GM19395 (cell line): ENCODE measurements at regions not wholly inside any gene's neighbourhood (a gene's known extent, or its start where the extent isn't known, plus 50 kb on each side); places are given as distances from the start of the nearest gene placed in this dataset.

ENCODE experiments used
- ATAC-seq: cut with Tn5 transposase; IDR thresholded peaks from one replicate; pipeline ENCODE4 v1.9.1; 2021; ENCODE audit warnings: mild to moderate bottlenecking, moderate library complexity; ENCODE audit not compliant: unreplicated experiment

DNA sequence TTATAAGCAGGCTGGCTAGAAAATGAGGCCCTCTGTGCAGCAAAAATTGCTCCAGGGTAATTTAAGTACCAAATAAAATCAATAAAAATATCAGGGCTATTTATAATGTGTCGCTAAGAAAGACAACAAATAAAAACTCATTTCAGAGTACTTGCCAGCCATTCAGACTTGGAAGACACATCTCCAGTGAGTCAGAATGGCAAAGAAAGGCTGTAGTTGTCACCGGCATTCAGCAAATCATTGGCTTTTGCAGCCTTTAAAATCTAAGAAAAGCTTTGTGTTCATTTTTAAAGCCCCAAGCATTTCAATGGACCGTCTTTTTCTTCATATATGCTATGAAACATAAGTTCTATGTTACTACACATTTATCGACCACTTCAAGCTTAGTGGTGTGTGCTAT, 141.1 kb upstream of the HNMT start:
- no peak for ATAC-seq

DNA sequence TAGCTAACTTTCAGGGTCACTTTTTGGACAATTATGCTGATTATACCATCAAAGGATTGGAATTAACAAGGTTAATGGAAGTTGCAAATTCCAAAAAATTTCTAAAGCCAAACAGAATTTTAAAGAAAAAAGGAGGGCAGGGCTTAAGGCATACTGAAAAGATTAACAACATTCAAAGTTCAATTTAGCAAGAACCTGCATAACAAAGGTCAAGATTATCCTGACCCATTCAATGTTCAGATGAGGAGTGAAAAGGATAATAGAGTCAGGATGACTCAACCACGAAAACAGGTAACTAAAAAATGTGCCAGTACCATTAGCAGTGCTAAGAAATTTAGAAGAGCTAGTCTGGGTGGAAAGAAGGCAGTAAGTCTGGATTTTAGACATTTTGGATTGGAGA, 139.8 kb upstream of the HNMT start:
- ATAC-seq, result no peak

DNA sequence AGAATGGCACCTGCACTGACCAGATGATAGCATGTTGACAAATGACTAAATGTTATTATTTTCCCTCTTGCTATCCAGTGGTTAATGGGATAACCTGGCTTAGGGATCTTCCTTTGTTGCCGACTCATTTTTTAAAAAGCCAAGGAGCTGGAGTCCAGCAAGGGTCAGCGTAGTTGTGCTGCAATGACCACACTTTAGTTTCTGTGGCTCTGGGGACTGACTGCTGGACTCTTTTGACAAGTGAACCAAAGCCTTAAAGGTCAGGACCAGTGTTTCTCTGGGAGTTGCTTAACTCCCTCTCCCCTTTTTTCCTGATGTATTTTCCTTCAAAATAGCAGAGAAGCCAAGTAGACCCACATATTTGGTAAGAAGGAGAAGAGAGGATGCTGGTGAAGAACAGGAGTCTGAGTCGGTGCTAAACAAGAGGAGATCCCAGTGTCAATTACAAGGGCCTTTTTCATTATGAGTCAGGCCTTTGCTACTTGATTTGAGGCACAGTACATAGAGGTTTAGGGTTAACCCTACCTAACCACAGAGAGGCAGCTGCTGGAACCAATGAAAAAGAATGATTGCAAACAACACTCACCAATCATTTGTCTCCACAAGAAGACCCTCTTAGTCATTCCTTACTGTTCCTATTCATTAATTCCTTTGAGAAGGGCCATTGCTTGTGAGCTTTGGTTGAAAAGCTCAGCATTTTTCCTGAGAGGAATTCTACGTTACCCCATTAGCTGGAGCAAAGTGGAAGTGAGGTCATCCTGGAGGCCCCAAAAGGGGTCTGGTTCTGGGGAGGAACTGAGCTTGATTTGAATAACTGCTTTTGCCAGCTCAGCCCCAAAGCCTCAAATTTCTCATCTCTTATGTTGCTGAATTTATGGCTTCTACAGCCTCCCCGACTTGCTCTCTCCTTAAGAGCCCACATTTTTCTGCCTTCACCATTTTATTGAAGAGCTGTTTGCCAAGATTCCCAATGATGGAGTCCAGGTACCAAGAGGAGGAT, 137.6 kb upstream of the HNMT start:
- peak; percentile 99 for ATAC-seq

DNA sequence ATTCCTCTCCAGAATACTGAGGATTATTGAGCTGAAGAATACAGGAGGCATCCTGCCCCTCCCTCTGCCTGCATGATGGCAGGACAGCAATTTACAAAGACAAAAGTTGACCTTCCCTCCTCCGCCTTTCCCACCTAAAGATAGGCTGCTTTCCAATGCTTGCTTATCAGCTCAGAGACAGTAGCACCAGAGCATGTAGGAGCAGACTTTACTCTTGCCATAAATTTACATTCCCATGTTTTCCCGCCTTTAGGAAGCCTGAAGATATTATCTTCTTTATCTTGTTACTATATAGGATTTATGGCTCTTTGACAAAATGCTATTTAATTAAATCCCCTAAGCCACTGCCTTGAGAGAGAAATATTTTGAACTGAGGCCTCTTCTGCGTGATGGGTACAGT, 135.6 kb upstream of the HNMT start:
- ATAC-seq, result no peak

DNA sequence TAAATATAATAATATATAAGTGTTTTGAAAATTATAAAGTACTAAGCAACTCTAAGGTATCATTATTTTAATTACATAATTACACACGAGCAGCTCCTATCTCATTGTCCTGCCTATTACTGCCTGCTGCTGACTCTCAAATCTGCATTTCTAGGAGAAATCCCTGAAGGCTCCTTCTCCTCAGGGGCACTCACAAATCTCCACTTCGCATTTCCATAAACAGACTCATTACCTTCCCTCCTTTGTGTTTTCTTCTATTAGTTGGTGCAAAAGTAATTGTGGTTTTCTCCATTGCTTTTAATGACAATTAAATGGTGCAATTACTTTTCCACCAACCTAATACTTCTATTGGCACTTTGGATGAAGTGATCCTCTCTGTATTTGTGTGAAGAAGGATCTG, 135.0 kb upstream of the HNMT start:
- no peak for ATAC-seq

DNA sequence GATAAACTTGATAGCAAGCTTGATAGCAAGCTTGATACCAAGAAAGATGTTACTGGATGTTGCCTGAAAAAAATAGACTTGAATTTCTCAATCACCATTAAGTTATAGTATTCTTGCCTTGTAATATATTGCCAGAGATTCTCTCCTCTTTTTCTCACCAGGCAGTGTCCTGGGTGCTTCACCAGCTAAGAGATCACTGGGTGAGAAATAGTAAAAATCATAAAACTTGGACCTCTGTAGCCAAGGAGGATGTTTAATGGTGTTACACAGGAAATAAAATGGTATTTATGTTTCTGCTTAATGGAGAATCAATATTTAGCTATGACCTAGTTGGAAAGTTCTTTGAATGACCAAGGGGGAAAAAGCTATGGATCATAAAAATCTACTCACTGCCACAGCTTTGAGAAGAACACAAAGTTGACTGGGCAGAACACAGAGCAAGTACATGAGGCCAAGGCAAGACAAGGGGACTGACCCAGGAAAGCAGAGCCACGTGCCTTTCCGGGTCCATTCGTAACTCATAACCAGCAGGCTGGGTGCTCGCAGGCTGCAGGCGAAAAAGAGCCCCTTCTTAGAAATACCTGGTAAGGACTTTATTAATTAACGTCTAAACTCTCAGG, 129.4 kb upstream of the HNMT start:
- no peak for ATAC-seq

DNA sequence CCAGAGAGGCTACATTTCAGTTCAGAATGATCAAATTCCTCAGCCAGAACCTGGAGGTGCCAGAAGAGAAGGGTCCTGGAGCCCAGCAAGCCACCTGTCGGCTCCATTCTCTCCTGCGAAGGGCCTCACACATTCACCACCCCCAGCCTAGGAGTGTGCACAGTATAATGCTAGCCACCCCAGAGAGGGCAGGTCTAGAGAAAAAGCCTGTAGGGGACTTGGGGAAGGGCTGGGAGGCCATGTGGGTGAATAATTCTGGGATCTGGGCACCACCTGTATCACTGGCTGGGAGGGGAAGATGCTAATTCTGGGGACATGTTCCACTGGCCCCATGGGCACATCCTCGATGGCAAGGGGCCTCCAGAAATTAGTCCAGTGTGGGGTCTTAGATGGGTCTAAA, 127.6 kb upstream of the HNMT start:
- ATAC-seq, result no peak

DNA sequence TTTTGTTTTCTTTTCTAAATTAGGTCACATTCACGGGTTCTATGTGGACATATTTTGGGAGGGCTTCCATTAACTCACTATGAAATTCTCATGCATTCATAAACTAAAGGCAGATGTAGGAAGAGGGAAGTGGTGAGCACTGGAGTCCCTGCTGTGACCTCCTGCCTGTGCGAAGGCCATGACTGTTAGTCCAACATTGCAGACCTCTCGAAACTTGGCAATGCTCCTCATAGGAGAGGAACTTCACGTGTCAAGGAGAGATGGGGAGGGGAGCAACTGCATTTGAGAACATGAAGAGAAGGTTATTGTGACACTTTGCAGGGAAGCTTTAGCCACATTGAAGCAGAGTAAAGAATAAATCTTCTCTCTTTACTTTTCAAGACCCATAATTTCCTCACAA, 126.4 kb upstream of the HNMT start:
- no peak for ATAC-seq

DNA sequence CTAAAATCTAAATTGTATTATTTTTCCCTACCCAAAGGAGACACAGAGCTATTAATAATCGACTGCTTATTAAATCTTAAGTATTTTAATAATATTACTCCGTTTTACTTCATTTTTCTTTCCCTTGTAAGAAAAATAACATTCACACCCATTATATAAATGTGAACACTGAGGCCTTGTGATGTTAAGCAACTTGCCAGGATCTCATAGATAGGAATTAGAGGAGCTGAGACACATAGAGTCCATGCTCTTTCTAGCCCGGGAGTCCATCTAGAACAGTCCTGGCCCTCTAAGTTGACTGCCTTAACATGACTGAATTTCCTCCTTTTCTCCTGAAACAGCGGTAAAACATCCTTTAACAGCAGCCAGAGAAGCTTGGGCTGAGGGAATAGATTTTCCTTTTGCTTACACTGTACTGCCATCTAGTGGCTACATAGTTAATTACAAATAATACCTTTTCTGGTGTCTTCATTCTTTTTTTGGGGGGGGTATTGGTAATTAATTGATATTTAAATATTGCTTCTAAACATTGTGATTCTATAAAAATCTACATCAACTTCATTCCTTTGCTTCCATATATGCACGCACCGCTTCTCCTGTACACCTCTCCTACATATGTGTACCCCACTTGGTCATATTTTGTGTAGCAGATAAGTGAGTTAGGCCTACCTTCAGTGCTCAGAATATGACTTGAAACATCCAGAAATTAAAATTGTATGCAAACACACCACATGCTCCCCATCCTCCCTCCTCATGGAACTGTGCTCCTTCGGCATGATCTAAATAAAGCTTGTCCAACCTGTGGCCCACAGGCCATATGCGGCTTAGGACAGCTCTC, 125.8 kb upstream of the HNMT start:
- ATAC-seq, result peak; percentile 60

DNA sequence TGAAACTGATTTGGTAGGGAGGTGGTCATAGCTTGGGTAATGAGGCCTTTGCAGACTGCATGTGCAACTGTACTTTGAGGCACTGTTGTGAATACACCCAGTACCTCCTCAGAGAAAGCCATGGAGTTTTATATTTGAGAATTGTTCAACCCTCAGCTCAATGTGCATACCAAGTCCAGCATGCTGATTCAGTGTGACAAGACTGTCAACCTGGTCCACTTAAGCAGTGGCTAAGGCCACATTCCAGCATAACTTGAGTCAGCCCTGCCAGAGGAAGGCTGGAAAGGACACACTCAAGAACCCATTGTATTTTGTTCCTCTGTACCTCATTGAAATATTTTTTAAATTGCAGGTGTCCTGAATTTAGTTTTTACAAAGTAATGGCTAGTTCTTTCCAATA, 121.8 kb upstream of the HNMT start:
- no peak for ATAC-seq

DNA sequence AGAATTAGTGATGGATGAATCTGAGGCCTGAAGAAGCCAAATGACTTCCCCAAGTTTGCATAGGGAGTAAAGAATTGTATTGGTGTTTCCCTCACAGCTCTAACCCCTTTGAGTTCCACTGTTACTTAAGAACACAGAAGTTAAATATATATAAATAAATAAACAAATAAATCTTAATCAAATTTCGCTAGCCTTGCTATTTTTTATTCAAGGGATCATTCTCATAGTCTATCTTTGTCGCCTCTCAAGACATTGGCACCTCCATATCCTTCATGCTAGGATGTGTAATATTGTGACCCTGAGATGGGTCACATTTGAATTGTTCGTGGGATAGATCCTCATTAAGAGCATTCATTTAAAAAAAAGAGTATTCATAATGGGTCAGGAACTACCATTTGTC, 121.3 kb upstream of the HNMT start:
- ATAC-seq, result no peak

DNA sequence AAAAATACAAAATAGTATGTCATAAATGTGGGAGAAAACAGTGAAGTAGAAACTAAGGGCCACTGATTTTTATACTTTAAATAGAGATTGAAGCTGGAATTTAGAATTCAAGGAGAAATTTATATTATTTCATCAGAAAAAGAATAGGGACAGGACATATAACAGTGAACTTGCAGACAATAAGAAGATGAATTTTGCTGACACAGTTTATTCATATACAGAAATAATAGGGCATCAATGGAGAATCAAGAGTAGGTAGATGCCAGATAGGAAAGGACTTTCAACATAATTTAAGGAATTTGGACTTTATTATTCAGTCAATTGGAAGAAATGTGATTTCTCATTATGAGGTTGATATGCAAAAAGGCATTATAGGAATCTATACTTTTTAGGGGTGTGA, 118.9 kb upstream of the HNMT start:
- ATAC-seq, result no peak

DNA sequence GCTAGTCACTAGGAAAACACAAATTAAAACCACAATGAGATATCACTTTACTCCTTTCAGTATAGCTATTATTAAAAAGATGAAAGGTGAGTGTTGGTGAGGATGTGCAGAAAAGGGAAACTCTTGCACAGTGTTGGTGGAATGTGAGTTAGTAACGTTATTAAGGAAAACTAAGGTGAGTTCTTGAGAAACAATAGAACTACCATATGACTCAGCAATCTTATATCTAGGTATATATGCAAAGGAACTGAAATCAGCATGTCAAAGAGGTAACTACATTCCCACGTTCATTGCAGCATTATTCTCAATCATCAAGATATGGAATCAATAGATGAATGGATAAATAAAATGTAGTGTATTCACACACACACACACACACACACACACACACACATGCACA, 117.3 kb upstream of the HNMT start:
- ATAC-seq, result no peak

DNA sequence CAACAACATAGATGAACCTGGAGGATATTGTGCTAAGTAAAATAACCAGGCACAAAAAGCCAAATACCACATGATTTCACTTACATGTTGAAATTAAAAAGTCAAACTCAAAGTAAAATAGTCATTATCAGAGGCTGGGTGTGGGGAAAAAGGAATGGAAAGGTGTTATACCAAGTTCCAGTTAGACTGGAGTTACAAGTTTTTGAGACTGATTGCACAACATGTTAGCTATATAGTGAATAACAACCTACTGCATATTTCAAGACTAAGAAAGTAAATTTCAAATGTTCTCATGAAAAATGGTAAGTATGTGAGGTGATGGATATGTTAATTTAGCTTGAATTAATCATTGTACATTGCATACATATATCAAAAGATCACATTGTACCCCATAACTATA, 116.8 kb upstream of the HNMT start:
- ATAC-seq, result no peak

DNA sequence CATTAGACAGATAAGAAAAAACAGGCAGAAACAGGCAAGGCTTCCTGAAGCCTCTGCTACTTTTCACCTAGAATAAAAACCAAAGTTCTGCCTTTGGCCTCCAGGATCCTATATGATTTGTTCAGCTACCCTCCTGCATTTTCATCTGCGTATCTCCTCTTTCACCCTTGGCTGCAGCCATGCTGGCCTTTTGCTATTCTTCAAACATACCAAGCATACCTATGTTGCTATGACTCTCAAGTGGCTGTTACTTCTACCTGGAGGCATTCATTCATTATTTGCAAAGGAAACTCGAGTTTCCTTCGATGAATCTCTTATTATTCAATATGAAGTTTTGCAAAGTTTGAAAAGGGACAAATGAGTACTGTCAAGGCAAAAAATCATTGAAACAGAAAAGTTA, 106.4 kb upstream of the HNMT start:
- ATAC-seq, result no peak

DNA sequence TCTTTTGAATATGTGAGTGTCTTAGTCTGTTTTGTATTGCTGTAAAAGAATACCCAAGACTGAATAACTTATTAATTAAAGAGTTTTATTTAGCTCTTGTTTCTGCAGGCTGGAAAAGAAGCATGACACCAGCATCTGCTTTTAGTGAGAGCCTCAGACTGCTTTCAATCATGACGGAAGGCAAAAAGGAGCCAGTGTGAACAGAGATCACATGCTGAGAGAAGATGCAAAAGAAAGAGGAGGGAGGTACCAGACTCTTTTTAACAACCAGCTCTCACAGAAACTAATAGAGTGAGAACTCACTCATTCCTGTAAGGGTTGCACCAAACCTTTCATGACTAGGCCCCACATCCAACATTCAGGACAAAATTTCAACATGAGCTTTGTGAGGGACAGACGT, 101.6 kb upstream of the HNMT start:
- no peak for ATAC-seq

DNA sequence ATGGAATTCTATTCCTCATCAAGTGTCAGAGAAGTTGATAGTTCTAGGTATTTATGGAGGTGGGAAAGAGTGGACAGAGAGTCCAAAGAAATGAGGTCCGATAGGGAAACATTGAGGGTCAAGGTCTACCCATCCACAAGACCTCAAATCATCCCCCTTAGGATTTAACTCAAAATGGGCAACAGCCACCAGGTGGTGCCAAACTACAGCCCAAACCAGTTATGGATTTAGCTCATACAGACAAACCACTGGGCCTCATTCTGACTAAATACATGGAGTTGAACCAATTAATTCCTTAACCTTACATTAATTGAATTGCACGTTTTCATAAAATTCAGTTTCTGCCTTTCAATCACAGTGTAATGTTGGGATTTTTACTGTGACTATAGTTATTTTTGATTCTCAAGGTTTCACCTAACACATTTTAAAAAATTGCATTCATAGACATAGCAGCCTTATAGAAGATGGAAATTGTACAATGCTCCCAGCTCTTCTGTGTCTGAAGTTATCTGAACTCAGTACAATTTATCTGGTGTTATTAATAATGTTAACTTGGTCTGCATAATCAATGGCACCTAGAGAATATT, 98.2 kb upstream of the HNMT start:
- peak; percentile 67 for ATAC-seq

DNA sequence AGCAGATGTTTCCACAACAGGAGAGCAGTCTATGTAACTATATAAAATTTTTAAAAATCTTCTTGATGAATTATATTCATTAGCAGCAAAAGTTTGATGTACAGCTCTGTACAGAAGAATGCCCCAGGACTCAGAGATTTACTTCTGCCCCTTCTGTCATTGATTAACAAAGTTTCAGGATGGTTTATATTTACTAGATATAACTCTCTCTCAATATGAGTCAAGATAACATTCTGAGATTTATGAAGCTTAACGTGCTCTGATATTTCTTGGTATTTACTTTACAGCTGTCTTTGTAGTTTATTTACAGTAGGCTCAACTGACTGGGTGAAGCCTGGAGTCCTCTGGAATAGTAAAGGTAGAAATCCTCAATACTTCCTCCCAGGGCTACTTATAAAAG, 93.6 kb upstream of the HNMT start:
- ATAC-seq, result peak; percentile 77

DNA sequence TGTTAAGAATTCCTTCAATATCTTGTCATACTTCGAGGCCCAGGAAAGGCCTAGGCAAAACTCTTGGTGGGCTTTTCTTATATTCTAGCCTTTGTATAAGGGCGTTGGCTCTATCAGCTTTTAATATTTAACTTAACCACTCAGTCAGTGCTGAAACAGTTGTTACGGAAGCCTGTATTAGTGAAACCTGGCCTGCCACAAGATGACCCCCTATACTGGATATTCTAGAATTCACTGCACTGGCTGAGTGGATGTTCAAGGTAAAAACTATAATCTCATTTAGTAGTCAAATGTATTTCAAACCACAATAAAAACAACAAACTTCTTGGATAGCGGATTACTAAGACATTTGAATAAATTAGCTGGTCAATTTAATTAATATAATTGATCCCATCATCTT, 91.7 kb upstream of the HNMT start:
- peak; percentile 61 for ATAC-seq

DNA sequence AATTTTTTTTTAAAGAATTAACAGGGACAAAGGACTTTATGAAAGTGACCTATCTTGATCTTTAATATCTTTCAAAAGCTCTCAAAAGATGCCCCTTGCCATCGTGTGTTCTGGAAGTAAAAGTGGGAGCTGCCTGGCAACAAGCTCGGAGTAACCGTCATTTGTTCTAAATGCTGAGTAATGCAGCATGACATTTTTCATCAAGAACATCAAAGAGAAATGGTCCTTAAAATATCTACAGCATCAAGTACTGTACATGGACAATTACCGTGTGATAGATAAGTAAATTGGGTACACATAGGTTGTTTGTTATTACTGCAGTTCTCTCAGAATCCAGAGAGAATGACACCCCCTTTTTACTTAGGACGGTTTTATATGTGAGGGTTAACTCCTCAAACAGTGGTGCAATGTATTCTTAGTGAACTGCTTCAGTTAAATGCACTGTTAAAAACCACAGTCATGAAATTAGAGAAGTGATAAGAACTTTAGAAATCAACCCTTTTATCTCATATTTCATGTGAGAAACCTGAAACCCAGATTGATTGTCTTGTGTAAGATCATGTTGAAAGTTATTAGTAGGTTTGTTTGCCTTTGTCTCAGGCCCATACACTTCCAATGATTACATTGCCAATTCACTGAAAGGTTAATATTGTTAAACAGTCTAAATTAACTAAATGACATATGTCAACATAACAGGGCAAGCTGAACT, 90.6 kb upstream of the HNMT start:
- no peak for ATAC-seq

DNA sequence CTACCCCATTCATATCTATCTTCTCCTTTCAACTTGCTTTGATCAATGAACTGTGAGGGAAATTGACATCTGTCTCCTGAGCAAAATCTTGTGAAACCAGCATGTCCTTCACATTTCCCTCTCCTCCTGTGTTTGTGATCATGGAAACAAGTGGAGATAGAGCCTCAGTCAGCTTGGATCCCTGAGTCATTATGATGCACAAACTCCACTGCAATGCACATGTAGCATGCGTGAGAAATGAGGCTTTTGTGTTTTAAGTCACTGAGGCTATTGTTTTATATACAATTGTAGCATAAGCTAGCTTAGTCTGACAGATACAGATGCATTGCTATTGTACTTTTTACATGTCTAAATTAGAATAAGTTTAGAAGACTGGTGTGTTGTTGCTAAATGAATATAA, 85.2 kb upstream of the HNMT start:
- no peak for ATAC-seq
